SH-SY5Y (cell line): ENCODE measurements at regions not wholly inside any gene's neighbourhood (a gene's known extent, or its start where the extent isn't known, plus 50 kb on each side); places are given as distances from the start of the nearest gene placed in this dataset.

Experiments used
- GATA2 ChIP-seq: IDR thresholded peaks from 2 replicates; pipeline ENCODE4 v1.6.1; 2011; ENCODE audit warnings: mild to moderate bottlenecking, low read depth, low read length
- GATA3 ChIP-seq: IDR thresholded peaks from 2 replicates; pipeline ENCODE4 v1.6.1; 2011; ENCODE audit warnings: low read depth, mild to moderate bottlenecking, low read length, moderate library complexity

GRCh38 chr5:154607746-154608145 is 129.7 kb upstream of the HAND1 start:
- TF ChIP-seq GATA2 (no peak), GATA3 (no peak)
